ENCODE measurements at regions not wholly inside any gene's neighbourhood (a gene's known extent, or its start where the extent isn't known, plus 50 kb on each side); places are given as distances from the start of the nearest gene placed in this dataset.

DNA sequence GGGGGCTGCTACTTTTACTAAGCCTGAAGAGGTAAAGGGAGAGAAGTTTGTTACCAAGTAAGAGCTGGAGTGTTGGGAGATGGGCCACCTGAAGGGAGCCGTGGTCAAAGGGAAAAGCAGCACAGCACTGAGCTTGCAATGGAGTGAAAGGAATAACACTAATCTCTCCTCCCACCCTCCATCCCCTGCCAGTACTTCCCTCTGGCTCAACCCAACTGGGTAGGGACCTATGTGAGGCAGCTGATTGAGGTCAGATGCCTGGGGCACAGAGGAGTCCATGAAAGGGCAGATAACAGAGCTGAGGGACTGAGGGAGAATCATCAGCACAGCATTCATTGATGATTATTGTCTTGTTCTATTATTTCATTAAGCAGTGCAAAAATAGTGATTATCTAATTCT, 212.4 kb upstream of the TBC1D5 start:
- no peaks in the 10 kb centered on the region for H3K27me3 ChIP-seq (ENCODE audit: insufficient read depth)
- no peaks in the 10 kb centered on the region for H3K36me3 Mint-ChIP-seq (ENCODE audit: low read depth)
- DNase-seq (ENCODE audit: low spot score) (peak; percentile 18), ATAC-seq (peak; percentile 98)
- no peak overlapping the region for H3K4me3 Mint-ChIP-seq
- H3K27ac Mint-ChIP-seq: no peak overlapping the region
- H3K4me3 ChIP-seq: no peak overlapping the region
- TF ChIP-seq NANOG (IDR thresholded peaks at IDR 0.05; ENCODE audit: borderline replicate concordance): no peak
- TF ChIP-seq CREB1 (CRISPR knock-in tag; IDR thresholded peaks at IDR 0.05; ENCODE audit: low read depth): no peak
- no peak for TF ChIP-seq EZH2 (IDR thresholded peaks at IDR 0.05; ENCODE audit: low read depth, unreplicated experiment)
- no peak for TF ChIP-seq EZH2phosphoT487 (IDR thresholded peaks at IDR 0.05; ENCODE audit: unreplicated experiment)
- TF ChIP-seq, protein P1, sequence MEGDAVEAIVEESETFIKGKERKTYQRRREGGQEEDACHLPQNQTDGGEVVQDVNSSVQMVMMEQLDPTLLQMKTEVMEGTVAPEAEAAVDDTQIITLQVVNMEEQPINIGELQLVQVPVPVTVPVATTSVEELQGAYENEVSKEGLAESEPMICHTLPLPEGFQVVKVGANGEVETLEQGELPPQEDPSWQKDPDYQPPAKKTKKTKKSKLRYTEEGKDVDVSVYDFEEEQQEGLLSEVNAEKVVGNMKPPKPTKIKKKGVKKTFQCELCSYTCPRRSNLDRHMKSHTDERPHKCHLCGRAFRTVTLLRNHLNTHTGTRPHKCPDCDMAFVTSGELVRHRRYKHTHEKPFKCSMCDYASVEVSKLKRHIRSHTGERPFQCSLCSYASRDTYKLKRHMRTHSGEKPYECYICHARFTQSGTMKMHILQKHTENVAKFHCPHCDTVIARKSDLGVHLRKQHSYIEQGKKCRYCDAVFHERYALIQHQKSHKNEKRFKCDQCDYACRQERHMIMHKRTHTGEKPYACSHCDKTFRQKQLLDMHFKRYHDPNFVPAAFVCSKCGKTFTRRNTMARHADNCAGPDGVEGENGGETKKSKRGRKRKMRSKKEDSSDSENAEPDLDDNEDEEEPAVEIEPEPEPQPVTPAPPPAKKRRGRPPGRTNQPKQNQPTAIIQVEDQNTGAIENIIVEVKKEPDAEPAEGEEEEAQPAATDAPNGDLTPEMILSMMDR (conservative IDR thresholded peaks at IDR 0.05; ENCODE audit: low read depth in 2 of 2): no peak
- TF ChIP-seq STAT1 (IDR thresholded peaks at IDR 0.05; ENCODE audit: unreplicated experiment): no peak
- no peak for TF ChIP-seq POLR2AphosphoS5 (IDR thresholded peaks at IDR 0.05; ENCODE audit: low read depth)
- no peak for TF ChIP-seq JUNB (IDR thresholded peaks at IDR 0.05; ENCODE audit: unreplicated experiment)
- TF ChIP-seq, protein P2, sequence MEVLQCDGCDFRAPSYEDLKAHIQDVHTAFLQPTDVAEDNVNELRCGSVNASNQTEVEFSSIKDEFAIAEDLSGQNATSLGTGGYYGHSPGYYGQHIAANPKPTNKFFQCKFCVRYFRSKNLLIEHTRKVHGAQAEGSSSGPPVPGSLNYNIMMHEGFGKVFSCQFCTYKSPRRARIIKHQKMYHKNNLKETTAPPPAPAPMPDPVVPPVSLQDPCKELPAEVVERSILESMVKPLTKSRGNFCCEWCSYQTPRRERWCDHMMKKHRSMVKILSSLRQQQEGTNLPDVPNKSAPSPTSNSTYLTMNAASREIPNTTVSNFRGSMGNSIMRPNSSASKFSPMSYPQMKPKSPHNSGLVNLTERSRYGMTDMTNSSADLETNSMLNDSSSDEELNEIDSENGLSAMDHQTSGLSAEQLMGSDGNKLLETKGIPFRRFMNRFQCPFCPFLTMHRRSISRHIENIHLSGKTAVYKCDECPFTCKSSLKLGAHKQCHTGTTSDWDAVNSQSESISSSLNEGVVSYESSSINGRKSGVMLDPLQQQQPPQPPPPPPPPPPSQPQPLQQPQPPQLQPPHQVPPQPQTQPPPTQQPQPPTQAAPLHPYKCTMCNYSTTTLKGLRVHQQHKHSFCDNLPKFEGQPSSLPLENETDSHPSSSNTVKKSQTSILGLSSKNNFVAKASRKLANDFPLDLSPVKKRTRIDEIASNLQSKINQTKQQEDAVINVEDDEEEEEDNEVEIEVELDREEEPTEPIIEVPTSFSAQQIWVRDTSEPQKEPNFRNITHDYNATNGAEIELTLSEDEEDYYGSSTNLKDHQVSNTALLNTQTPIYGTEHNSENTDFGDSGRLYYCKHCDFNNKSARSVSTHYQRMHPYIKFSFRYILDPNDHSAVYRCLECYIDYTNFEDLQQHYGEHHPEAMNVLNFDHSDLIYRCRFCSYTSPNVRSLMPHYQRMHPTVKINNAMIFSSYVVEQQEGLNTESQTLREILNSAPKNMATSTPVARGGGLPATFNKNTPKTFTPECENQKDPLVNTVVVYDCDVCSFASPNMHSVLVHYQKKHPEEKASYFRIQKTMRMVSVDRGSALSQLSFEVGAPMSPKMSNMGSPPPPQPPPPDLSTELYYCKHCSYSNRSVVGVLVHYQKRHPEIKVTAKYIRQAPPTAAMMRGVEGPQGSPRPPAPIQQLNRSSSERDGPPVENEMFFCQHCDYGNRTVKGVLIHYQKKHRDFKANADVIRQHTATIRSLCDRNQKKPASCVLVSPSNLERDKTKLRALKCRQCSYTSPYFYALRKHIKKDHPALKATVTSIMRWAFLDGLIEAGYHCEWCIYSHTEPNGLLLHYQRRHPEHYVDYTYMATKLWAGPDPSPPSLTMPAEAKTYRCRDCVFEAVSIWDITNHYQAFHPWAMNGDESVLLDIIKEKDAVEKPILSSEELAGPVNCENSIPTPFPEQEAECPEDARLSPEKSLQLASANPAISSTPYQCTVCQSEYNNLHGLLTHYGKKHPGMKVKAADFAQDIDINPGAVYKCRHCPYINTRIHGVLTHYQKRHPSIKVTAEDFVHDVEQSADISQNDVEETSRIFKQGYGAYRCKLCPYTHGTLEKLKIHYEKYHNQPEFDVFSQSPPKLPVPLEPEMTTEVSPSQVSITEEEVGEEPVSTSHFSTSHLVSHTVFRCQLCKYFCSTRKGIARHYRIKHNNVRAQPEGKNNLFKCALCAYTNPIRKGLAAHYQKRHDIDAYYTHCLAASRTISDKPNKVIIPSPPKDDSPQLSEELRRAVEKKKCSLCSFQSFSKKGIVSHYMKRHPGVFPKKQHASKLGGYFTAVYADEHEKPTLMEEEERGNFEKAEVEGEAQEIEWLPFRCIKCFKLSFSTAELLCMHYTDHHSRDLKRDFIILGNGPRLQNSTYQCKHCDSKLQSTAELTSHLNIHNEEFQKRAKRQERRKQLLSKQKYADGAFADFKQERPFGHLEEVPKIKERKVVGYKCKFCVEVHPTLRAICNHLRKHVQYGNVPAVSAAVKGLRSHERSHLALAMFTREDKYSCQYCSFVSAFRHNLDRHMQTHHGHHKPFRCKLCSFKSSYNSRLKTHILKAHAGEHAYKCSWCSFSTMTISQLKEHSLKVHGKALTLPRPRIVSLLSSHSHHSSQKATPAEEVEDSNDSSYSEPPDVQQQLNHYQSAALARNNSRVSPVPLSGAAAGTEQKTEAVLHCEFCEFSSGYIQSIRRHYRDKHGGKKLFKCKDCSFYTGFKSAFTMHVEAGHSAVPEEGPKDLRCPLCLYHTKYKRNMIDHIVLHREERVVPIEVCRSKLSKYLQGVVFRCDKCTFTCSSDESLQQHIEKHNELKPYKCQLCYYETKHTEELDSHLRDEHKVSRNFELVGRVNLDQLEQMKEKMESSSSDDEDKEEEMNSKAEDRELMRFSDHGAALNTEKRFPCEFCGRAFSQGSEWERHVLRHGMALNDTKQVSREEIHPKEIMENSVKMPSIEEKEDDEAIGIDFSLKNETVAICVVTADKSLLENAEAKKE (CRISPR knock-in tag; IDR thresholded peaks at IDR 0.05): no peak
- TF ChIP-seq, protein P3, sequence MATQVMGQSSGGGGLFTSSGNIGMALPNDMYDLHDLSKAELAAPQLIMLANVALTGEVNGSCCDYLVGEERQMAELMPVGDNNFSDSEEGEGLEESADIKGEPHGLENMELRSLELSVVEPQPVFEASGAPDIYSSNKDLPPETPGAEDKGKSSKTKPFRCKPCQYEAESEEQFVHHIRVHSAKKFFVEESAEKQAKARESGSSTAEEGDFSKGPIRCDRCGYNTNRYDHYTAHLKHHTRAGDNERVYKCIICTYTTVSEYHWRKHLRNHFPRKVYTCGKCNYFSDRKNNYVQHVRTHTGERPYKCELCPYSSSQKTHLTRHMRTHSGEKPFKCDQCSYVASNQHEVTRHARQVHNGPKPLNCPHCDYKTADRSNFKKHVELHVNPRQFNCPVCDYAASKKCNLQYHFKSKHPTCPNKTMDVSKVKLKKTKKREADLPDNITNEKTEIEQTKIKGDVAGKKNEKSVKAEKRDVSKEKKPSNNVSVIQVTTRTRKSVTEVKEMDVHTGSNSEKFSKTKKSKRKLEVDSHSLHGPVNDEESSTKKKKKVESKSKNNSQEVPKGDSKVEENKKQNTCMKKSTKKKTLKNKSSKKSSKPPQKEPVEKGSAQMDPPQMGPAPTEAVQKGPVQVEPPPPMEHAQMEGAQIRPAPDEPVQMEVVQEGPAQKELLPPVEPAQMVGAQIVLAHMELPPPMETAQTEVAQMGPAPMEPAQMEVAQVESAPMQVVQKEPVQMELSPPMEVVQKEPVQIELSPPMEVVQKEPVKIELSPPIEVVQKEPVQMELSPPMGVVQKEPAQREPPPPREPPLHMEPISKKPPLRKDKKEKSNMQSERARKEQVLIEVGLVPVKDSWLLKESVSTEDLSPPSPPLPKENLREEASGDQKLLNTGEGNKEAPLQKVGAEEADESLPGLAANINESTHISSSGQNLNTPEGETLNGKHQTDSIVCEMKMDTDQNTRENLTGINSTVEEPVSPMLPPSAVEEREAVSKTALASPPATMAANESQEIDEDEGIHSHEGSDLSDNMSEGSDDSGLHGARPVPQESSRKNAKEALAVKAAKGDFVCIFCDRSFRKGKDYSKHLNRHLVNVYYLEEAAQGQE (IDR thresholded peaks at IDR 0.05; ENCODE audit: unreplicated experiment): no peak
- TF ChIP-seq ZNF114 (CRISPR knock-in tag; IDR thresholded peaks at IDR 0.05): no peak
- no peak for TF ChIP-seq ZNF331 (CRISPR knock-in tag; IDR thresholded peaks at IDR 0.05; ENCODE audit: low read depth)
- TF ChIP-seq, protein P4, sequence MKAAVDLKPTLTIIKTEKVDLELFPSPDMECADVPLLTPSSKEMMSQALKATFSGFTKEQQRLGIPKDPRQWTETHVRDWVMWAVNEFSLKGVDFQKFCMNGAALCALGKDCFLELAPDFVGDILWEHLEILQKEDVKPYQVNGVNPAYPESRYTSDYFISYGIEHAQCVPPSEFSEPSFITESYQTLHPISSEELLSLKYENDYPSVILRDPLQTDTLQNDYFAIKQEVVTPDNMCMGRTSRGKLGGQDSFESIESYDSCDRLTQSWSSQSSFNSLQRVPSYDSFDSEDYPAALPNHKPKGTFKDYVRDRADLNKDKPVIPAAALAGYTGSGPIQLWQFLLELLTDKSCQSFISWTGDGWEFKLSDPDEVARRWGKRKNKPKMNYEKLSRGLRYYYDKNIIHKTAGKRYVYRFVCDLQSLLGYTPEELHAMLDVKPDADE (IDR thresholded peaks at IDR 0.05): no peak
- H3K4me1 ChIP-seq (ENCODE audit: insufficient read depth): no peaks in the 10 kb centered on the region
- H3F3A ChIP-seq (replicated peaks; ENCODE audit: low read depth): no peaks in the 10 kb centered on the region
- H4K20me1 ChIP-seq (replicated peaks; ENCODE audit: insufficient read depth): no peaks in the 10 kb centered on the region; the same call in 1 of the 2 replicates
- H3K27me3 Mint-ChIP-seq (ENCODE audit: insufficient read depth, low read depth, poor library complexity): peaks cover 2% of the 10 kb centered on the region
- no peak overlapping the region for H3K4me2 ChIP-seq
- no peaks in the 10 kb centered on the region; the same call in 2 of the 3 replicates for H3K9me3 Mint-ChIP-seq
- no peaks in the 10 kb centered on the region for H3K36me3 ChIP-seq (ENCODE audit: insufficient read depth)
- no peak overlapping the region for H2AFZ ChIP-seq
- peaks cover 8% of the 10 kb centered on the region; the same call in 1 of the 2 replicates for H3K9me2 ChIP-seq (ENCODE audit: insufficient read depth)
- no peaks in the 10 kb centered on the region for H3K4me1 Mint-ChIP-seq
- H3K27ac ChIP-seq (ENCODE audit: low read depth): no peak overlapping the region
- no peaks in the 10 kb centered on the region for H3K79me2 ChIP-seq (replicated peaks; ENCODE audit: insufficient read depth)
